IPS-20b (cell line): ENCODE measurements at regions not wholly inside any gene's neighbourhood (a gene's known extent, or its start where the extent isn't known, plus 50 kb on each side); places are given as distances from the start of the nearest gene placed in this dataset.

Source experiments
- H3K27ac ChIP-seq: one replicate; pipeline ENCODE4 v1.5.1; 2013; ENCODE audit warnings: low read length
- H3K27me3 ChIP-seq: 2 replicates; pipeline ENCODE4 v1.6.1; 2013; ENCODE audit warnings: mild to moderate bottlenecking, low read length, inconsistent platforms; ENCODE audit not compliant: insufficient read depth
- H3K36me3 ChIP-seq: 2 replicates; pipeline ENCODE4 v1.6.1; 2013; ENCODE audit warnings: low read depth, mild to moderate bottlenecking, inconsistent platforms, low read length, moderate library complexity; ENCODE audit not compliant: insufficient read depth
- H3K4me1 ChIP-seq: 2 replicates; pipeline ENCODE4 v1.6.1; 2013; ENCODE audit warnings: mild to moderate bottlenecking, control low read depth, inconsistent platforms, low read length, moderate library complexity; ENCODE audit not compliant: insufficient read depth
- H3K4me3 ChIP-seq: 2 replicates; pipeline ENCODE4 v1.5.1; 2013; ENCODE audit warnings: mild to moderate bottlenecking, low read length, inconsistent platforms
- H3K9ac ChIP-seq: 2 replicates; pipeline ENCODE4 v1.6.1; 2013; ENCODE audit warnings: low read depth, mild to moderate bottlenecking, inconsistent platforms, low read length, moderate library complexity
- H3K9me3 ChIP-seq: 2 replicates; pipeline ENCODE4 v1.6.1; 2013; ENCODE audit warnings: mild to moderate bottlenecking, low read depth, low read length, inconsistent platforms; ENCODE audit not compliant: insufficient read depth

DNA sequence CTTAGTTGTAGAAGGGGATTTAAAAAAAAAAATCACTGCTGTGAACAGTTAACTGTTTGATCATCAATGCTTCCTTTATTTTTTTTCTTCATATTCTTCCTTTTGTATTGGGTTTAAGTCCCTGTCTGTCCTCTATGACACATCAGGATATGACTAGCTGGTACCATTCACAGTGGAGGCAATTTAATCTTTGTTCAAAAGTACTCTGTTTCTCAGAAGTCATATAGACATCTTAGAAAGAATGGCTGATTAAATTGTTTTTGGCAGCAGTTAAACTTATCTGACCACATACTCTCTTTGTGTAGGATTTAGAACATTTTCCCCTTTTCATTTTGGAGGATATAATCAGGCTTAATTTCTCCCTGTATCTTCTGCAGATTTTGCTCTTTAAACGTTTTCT is 807.8 kb upstream of the CDH2 start:
- no peak overlapping the region for H3K27ac ChIP-seq
- H3K9me3 ChIP-seq = no peaks in the 10 kb centered on the region
- no peak overlapping the region for H3K4me3 ChIP-seq
- no peak overlapping the region for H3K9ac ChIP-seq
- H3K27me3 ChIP-seq = no peaks in the 10 kb centered on the region
- no peaks in the 10 kb centered on the region for H3K36me3 ChIP-seq
- H3K4me1 ChIP-seq = no peaks in the 10 kb centered on the region

GRCh38 chr18:28974504-28974903 is 797.6 kb upstream of the CDH2 start:
- Histone ChIP-seq H3K9ac (no peak overlapping the region), H3K4me1 (0 out of 2 replicates have a peak, but pooled peaks cover 3% of the 10 kb centered on the region), H3K36me3 (no peaks in the 10 kb centered on the region), H3K4me3 (no peak overlapping the region), H3K27ac (no peak overlapping the region), H3K9me3 (no peaks in the 10 kb centered on the region), H3K27me3 (no peaks in the 10 kb centered on the region)

DNA sequence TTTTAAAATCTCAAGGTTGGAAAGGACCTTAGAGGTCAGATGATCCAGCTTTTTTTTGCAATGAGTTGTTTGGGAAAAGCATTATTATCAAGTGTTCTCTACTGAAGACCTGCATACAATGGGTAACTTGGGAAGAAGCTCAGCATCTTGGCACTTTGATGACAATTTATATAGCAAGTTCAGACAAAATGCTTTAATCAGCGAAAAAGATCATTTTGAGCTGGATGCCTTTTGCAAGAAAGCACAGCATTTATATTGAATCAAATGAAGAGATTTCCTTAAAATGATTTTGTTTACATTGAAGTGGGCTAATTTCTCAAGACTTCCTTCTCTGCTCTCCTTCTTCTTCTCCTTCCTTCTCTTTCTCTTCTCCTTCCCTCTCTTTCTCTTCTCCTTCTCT is 796.4 kb upstream of the CDH2 start:
- Histone ChIP-seq H3K27ac (no peak overlapping the region), H3K4me1 (0 out of 2 replicates have a peak, but pooled peaks cover 3% of the 10 kb centered on the region), H3K36me3 (no peaks in the 10 kb centered on the region), H3K9ac (no peak overlapping the region), H3K9me3 (no peaks in the 10 kb centered on the region), H3K27me3 (no peaks in the 10 kb centered on the region), H3K4me3 (no peak overlapping the region)

DNA sequence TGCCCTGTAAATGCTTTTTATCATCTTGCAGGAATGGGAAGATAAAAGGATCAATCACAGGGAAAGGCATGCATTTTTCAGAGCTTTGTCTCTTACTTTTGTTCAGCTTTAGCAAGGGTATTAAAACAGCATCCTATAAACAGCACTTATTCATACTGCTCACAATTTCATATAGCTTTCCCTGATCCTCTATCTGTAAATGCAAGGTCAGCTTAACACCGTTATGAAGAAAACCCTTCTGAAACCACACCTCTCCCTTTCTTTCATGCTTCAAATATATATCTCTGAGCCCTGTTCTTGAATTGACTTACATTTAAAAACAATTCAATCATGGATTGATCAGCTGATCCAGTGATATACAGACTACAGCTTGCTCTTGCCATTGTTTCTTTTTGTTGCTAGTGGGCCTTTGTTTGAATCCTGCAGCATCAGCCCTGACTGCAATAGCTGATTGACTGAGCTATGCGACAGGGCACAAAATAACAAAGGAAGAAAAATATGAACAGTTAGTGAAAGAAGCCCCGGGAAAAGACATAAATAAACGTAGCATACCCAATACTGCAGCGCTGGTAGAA is 795.5 kb upstream of the CDH2 start:
- H3K27me3 ChIP-seq = no peaks in the 10 kb centered on the region
- no peak overlapping the region for H3K9ac ChIP-seq
- no peaks in the 10 kb centered on the region for H3K9me3 ChIP-seq
- H3K27ac ChIP-seq = no peak overlapping the region
- H3K36me3 ChIP-seq = no peaks in the 10 kb centered on the region
- 0 out of 2 replicates have a peak, but pooled peaks cover 3% of the 10 kb centered on the region for H3K4me1 ChIP-seq
- no peak overlapping the region for H3K4me3 ChIP-seq

DNA sequence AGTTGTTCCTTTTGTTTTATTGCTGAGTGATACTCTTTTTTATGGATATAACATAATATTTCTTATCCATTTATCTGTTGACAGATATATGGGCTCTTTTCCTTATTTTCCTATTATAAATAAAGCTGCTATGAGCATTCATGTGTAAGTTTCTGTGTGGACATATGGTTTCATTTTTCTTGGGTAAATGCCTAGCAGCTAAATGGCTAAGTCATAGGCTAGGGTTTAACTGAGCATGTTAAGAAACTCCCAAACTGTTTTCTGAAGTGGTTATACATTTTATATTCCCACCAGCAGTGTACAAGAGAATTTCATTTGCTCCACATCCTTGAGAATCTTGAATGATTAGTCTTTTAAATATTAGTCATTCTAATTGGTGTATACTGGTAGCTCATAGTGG is 786.6 kb upstream of the CDH2 start:
- Histone ChIP-seq H3K4me3 (no peak overlapping the region), H3K36me3 (no peaks in the 10 kb centered on the region), H3K9ac (no peak overlapping the region)

DNA sequence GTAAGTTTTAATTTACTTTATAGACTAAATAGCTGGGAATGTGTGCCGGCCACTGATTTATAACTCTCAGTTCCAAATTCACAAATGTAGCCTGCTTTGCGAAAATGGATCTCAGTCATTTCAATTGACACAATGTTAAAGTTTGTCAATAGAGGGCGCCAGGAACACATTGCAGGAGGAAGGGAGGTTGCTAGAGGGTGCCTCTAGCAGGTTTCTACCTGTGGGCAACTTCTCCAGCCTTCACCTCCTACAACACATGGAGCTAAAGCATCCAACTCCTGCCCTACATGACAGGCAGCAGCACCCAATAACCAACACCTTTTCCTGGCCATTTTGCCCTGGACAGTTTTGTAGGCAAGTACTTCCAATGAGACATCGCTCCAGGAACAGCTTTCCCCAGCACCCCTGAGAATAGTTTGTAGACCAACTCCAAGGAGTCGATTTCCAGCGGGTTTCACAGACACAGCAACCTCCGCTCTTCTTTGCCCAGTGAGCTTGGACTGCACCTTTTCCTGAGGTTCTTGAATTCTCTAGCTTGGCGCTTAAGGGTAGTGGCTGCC is 784.8 kb upstream of the CDH2 start:
- Histone ChIP-seq H3K36me3 (no peaks in the 10 kb centered on the region), H3K4me1 (peaks cover 6% of the 10 kb centered on the region; the same call in 1 of the 2 replicates), H3K9ac (no peak overlapping the region), H3K9me3 (no peaks in the 10 kb centered on the region), H3K27me3 (no peaks in the 10 kb centered on the region), H3K4me3 (no peak overlapping the region), H3K27ac (no peak overlapping the region)

More for the DNA sequence above, 786.6 kb upstream of the CDH2 start:
- Histone ChIP-seq H3K27ac (no peak overlapping the region), H3K4me1 (peaks cover 6% of the 10 kb centered on the region; the same call in 1 of the 2 replicates), H3K27me3 (no peaks in the 10 kb centered on the region), H3K9me3 (no peaks in the 10 kb centered on the region)

- no peaks in the 10 kb centered on the region for H3K27me3 ChIP-seq
- H3K27ac ChIP-seq = no peak overlapping the region
- no peak overlapping the region for H3K4me3 ChIP-seq
- H3K9me3 ChIP-seq = no peaks in the 10 kb centered on the region
- no peak overlapping the region for H3K9ac ChIP-seq
- peaks cover 6% of the 10 kb centered on the region; the same call in 1 of the 2 replicates for H3K4me1 ChIP-seq
- H3K36me3 ChIP-seq = no peaks in the 10 kb centered on the region
Observed at GRCh38 chr18:28960146-28960545, 783.2 kb upstream of the CDH2 start.

- H3K4me1 ChIP-seq = no peaks in the 10 kb centered on the region
- no peak overlapping the region for H3K9ac ChIP-seq
- no peak overlapping the region for H3K27ac ChIP-seq
- no peaks in the 10 kb centered on the region for H3K27me3 ChIP-seq
- peaks cover 18% of the 10 kb centered on the region for H3K9me3 ChIP-seq
- no peaks in the 10 kb centered on the region for H3K36me3 ChIP-seq
- no peak overlapping the region for H3K4me3 ChIP-seq
Observed at GRCh38 chr18:28952339-28952738, 775.4 kb upstream of the CDH2 start.

DNA sequence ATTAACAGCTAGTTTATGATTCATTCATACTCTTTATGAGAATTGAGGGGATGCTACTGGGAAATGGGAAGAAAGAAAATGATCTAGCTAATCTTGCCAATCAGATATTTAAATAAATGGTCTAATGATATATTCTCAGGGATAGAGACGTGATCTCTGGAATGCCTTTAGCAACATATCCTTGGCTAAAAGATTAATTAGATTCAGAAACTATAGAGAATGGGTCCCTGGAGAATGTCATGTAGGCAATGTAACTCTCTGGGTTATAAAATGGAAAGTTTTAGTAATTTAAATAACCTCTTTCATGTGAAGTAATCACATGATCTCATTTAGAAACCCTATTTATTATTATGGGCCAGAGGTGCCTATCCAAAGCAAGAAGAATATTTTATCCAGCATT is 771.0 kb upstream of the CDH2 start:
- Histone ChIP-seq H3K9me3 (peaks cover 15% of the 10 kb centered on the region), H3K36me3 (no peaks in the 10 kb centered on the region), H3K9ac (no peak overlapping the region), H3K27me3 (no peaks in the 10 kb centered on the region), H3K4me1 (no peaks in the 10 kb centered on the region), H3K4me3 (no peak overlapping the region), H3K27ac (no peak overlapping the region)

GRCh38 chr18:28946471-28946870 is 769.5 kb upstream of the CDH2 start:
- no peaks in the 10 kb centered on the region for H3K36me3 ChIP-seq

GRCh38 chr18:28922936-28923335 is 746.0 kb upstream of the CDH2 start:
- no peak overlapping the region for H3K27ac ChIP-seq

More at GRCh38 chr18:28946471-28946870, 769.5 kb upstream of the CDH2 start:
- no peaks in the 10 kb centered on the region for H3K4me1 ChIP-seq
- H3K9me3 ChIP-seq = peaks cover under 1% of the 10 kb centered on the region; the same call in 1 of the 2 replicates
- no peak overlapping the region for H3K9ac ChIP-seq
- no peaks in the 10 kb centered on the region for H3K27me3 ChIP-seq
- H3K4me3 ChIP-seq = no peak overlapping the region
- H3K27ac ChIP-seq = no peak overlapping the region

GRCh38 chr18:28916456-28916855 is 739.5 kb upstream of the CDH2 start:
- no peak overlapping the region for H3K27ac ChIP-seq
- no peak overlapping the region for H3K9ac ChIP-seq
- 0 out of 2 replicates have a peak, but pooled peaks cover 4% of the 10 kb centered on the region for H3K4me1 ChIP-seq
- no peaks in the 10 kb centered on the region for H3K27me3 ChIP-seq
- H3K4me3 ChIP-seq = no peak overlapping the region
- H3K36me3 ChIP-seq = no peaks in the 10 kb centered on the region
- H3K9me3 ChIP-seq = no peaks in the 10 kb centered on the region

More at GRCh38 chr18:28922936-28923335, 746.0 kb upstream of the CDH2 start:
- no peaks in the 10 kb centered on the region for H3K27me3 ChIP-seq
- H3K9me3 ChIP-seq = no peaks in the 10 kb centered on the region
- no peak overlapping the region for H3K4me3 ChIP-seq
- H3K36me3 ChIP-seq = no peaks in the 10 kb centered on the region
- no peak overlapping the region for H3K9ac ChIP-seq
- no peaks in the 10 kb centered on the region for H3K4me1 ChIP-seq
